ENCODE measurements at regions not wholly inside any gene's neighbourhood (a gene's known extent, or its start where the extent isn't known, plus 50 kb on each side); places are given as distances from the start of the nearest gene placed in this dataset.

DNA sequence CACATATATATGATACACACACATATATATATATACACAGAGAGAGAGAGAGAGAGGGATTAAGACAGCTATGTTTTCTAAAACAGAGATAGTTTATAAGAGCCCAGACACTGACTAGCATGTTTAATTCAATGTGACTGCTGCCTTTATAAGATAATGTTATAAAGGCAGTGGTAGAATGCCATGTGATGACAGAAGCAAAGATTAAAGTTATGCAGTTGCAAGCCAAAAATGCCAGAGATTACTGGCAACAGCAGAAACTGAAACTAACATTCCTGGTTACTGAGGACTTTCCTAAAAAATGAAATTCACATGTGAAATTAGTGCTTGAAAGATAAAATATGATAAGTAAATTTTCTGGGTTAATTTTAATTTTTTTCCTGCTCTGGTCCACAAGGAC, 1888.9 kb downstream of the LRRC4C start:
- no peak overlapping the region for H3K9ac ChIP-seq (ENCODE audit: control insufficient read depth, insufficient read depth, low read length)
- intact Hi-C loops (cut with micrococcal nuclease; ENCODE audit: unreplicated experiment) = no loop called here

More for the DNA sequence above, 1888.9 kb downstream of the LRRC4C start:
- ChIA-PET SMC1A (ENCODE audit: uncharacterized antibody, unreplicated experiment) (interaction anchor here (1.0 kb wide), 1 partner anchor 21 kb away, joined by 3 read pairs; no protein-coding TSS in a partner anchor), CTCF (no interaction called here), POLR2A (no interaction called here), RAD21 (ENCODE audit: unreplicated experiment) (no interaction called here)
- DNase-seq (ENCODE audit: low read depth, low spot score) (no peak), FAIRE-seq (no peak), ATAC-seq (no peak)
- Histone ChIP-seq H3K4me3 (no peak overlapping the region), H3K27ac (ENCODE audit: control insufficient read depth, insufficient read depth) (no peak overlapping the region), H3K4me2 (ENCODE audit: control insufficient read depth, insufficient read depth) (no peak overlapping the region), H3K27me3 (replicated peaks in 1 of 2; ENCODE audit: control insufficient read depth in 2 of 2, insufficient read depth in 2 of 2, low read length in 1 of 2) (no peaks in the 10 kb centered on the region), H3K4me1 (ENCODE audit: control insufficient read depth, insufficient read depth, low read length) (no peaks in the 10 kb centered on the region), H3K79me2 (ENCODE audit: control insufficient read depth, insufficient read depth, low read length) (no peaks in the 10 kb centered on the region), H4K20me1 (ENCODE audit: control insufficient read depth, insufficient read depth) (no peaks in the 10 kb centered on the region), H3K9me3 (replicated peaks; ENCODE audit: control insufficient read depth, insufficient read depth, low read length) (no peaks in the 10 kb centered on the region), H3K36me3 (ENCODE audit: control insufficient read depth in 2 of 2, insufficient read depth in 2 of 2, low read length in 1 of 2) (no peaks in the 10 kb centered on the region), H2AFZ (ENCODE audit: control insufficient read depth, low read depth, low read length) (no peak overlapping the region)
- TF ChIP-seq, protein P1, sequence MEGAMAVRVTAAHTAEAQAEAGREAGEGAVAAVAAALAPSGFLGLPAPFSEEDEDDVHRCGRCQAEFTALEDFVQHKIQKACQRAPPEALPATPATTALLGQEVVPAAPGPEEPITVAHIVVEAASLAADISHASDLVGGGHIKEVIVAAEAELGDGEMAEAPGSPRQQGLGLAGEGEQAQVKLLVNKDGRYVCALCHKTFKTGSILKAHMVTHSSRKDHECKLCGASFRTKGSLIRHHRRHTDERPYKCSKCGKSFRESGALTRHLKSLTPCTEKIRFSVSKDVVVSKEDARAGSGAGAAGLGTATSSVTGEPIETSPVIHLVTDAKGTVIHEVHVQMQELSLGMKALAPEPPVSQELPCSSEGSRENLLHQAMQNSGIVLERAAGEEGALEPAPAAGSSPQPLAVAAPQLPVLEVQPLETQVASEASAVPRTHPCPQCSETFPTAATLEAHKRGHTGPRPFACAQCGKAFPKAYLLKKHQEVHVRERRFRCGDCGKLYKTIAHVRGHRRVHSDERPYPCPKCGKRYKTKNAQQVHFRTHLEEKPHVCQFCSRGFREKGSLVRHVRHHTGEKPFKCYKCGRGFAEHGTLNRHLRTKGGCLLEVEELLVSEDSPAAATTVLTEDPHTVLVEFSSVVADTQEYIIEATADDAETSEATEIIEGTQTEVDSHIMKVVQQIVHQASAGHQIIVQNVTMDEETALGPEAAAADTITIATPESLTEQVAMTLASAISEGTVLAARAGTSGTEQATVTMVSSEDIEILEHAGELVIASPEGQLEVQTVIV (IDR thresholded peaks at IDR 0.05; ENCODE audit: borderline replicate concordance, partially characterized antibody) = no peak
- no peak for TF ChIP-seq WRNIP1 (IDR thresholded peaks at IDR 0.05; ENCODE audit: borderline replicate concordance, low read depth, low read length)
- TF ChIP-seq LARP7 (IDR thresholded peaks at IDR 0.05) = no peak
- TF ChIP-seq RELA (IDR thresholded peaks at IDR 0.05; ENCODE audit: borderline replicate concordance, partially characterized antibody) = no peak
- TF ChIP-seq MTA2 (IDR thresholded peaks at IDR 0.05; ENCODE audit: low read depth) = no peak
- TF ChIP-seq SMAD1 (IDR thresholded peaks at IDR 0.05; ENCODE audit: low read depth, partially characterized antibody) = no peak
- TF ChIP-seq IKZF1 (conservative IDR thresholded peaks at IDR 0.05) = no peak
- TF ChIP-seq NFYA (IDR thresholded peaks at IDR 0.05; ENCODE audit: borderline replicate concordance, low read depth, low read length) = no peak
- no peak for TF ChIP-seq POLR2AphosphoS2 (IDR thresholded peaks at IDR 0.05; ENCODE audit: low read depth, low read length)
- TF ChIP-seq GATAD2B (conservative IDR thresholded peaks at IDR 0.05; ENCODE audit: low read depth) = no peak
- no peak for TF ChIP-seq STAT1 (conservative IDR thresholded peaks at IDR 0.05)
- TF ChIP-seq, protein P2, sequence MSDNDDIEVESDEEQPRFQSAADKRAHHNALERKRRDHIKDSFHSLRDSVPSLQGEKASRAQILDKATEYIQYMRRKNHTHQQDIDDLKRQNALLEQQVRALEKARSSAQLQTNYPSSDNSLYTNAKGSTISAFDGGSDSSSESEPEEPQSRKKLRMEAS (IDR thresholded peaks at IDR 0.05; ENCODE audit: low read depth, low read length) = no peak
- no TSS peak for BruUV-seq (replicated peaks)
- in situ Hi-C loops (cut with MboI) = no loop called here
